ENCODE measurements at regions not wholly inside any gene's neighbourhood (a gene's known extent, or its start where the extent isn't known, plus 50 kb on each side); places are given as distances from the start of the nearest gene placed in this dataset.

GRCh38 chr6:163823577-163823976 is 409.1 kb downstream of the QKI start:
- no peak for TF ChIP-seq SUZ12 (IDR thresholded peaks at IDR 0.05)
- no peak for TF ChIP-seq NFRKB (IDR thresholded peaks at IDR 0.05)
- TF ChIP-seq HDGF (IDR thresholded peaks at IDR 0.05; ENCODE audit: borderline replicate concordance) = no peak
- no peak for TF ChIP-seq BHLHE40 (IDR thresholded peaks at IDR 0.05; ENCODE audit: borderline replicate concordance)

Data from HEK293T (cell line).